ENCODE measurements at regions not wholly inside any gene's neighbourhood (a gene's known extent, or its start where the extent isn't known, plus 50 kb on each side); places are given as distances from the start of the nearest gene placed in this dataset.

- BruUV-seq (replicated peaks), result no TSS peak
- Histone ChIP-seq H3K36me3 (ENCODE audit: control insufficient read depth, insufficient read depth, low read length) (no peaks in the 10 kb centered on the region), H3K23ac (ENCODE audit: low read depth, low read length) (no peak overlapping the region), H3K27ac (ENCODE audit: insufficient read depth, low read length) (no peak overlapping the region), H3K4me3 (ENCODE audit: insufficient read depth, low read depth, low read length) (no peak overlapping the region), H3K9ac (ENCODE audit: low read depth, low read length) (no peak overlapping the region), H3K79me1 (ENCODE audit: low read depth in 1 of 2, low read length in 2 of 2) (no peaks in the 10 kb centered on the region), H3K14ac (replicated peaks; ENCODE audit: low read depth, low read length) (no peak overlapping the region), H3K27me3 (ENCODE audit: control insufficient read depth, insufficient read depth, low read length) (no peaks in the 10 kb centered on the region; the same call in 1 of the 2 replicates), H3K9me3 (ENCODE audit: control insufficient read depth, insufficient read depth, low read length) (peaks cover 2% of the 10 kb centered on the region), H2AK9ac (replicated peaks; ENCODE audit: low read depth, low read length, poor library complexity) (no peak overlapping the region), H4K91ac (ENCODE audit: insufficient read depth, low read depth, low read length) (no peak overlapping the region), H3K4ac (ENCODE audit: low read depth, low read length) (no peak overlapping the region), H4K20me1 (ENCODE audit: insufficient read depth, low read length) (no peaks in the 10 kb centered on the region), H2AFZ (replicated peaks; ENCODE audit: low read length, poor library complexity) (no peak overlapping the region), H3K9me1 (ENCODE audit: insufficient read depth, low read length) (no peaks in the 10 kb centered on the region), H3K18ac (ENCODE audit: low read depth, low read length) (no peak overlapping the region), H2BK20ac (ENCODE audit: low read depth, low read length) (no peak overlapping the region), H2BK120ac (ENCODE audit: low read depth, low read length) (no peak overlapping the region), H2BK5ac (ENCODE audit: low read depth, low read length, poor library complexity, severe bottlenecking) (no peak overlapping the region), H3K4me1 (ENCODE audit: control insufficient read depth, insufficient read depth, low read length) (no peaks in the 10 kb centered on the region), H2AK5ac (ENCODE audit: low read depth, low read length) (no peak overlapping the region), H3K4me2 (ENCODE audit: low read depth, low read length) (no peak overlapping the region), H4K8ac (ENCODE audit: low read depth in 2 of 2, low read length in 2 of 2) (no peak overlapping the region), H3K56ac (ENCODE audit: extremely low read depth, insufficient read depth, low read length) (no peak overlapping the region), H4K5ac (ENCODE audit: low read depth, low read length) (no peak overlapping the region), H2BK15ac (ENCODE audit: low read depth, low read length) (no peak overlapping the region)
- TF ChIP-seq MAZ (IDR thresholded peaks at IDR 0.05; ENCODE audit: borderline replicate concordance, low read depth, low read length), result no peak
- no peak for TF ChIP-seq ELK1 (IDR thresholded peaks at IDR 0.05; ENCODE audit: borderline replicate concordance, low read depth, low read length)
- TF ChIP-seq CEBPB (IDR thresholded peaks at IDR 0.05; ENCODE audit: low read depth, low read length), result no peak
- TF ChIP-seq CTCF (conservative IDR thresholded peaks at IDR 0.05; ENCODE audit: low read depth, low read length), result no peak
- TF ChIP-seq MXI1 (IDR thresholded peaks at IDR 0.05; ENCODE audit: borderline replicate concordance, low read depth, low read length), result no peak
- TF ChIP-seq RAD21 (IDR thresholded peaks at IDR 0.05; ENCODE audit: low read length), result no peak
- TF ChIP-seq USF2 (IDR thresholded peaks at IDR 0.05; ENCODE audit: low read depth, low read length), result no peak
- no peak for TF ChIP-seq MAFK (IDR thresholded peaks at IDR 0.05; ENCODE audit: low read depth, low read length)
- no peak for TF ChIP-seq POLR2A (IDR thresholded peaks at IDR 0.05; ENCODE audit: low read depth, low read length)
- TF ChIP-seq CHD1 (IDR thresholded peaks at IDR 0.05; ENCODE audit: low read depth, low read length), result no peak
- TF ChIP-seq RCOR1 (IDR thresholded peaks at IDR 0.05; ENCODE audit: insufficient replicate concordance, low read length), result no peak
- intact Hi-C loops (cut with micrococcal nuclease) (no loop called here), in situ Hi-C loops (cut with MboI; ENCODE audit: low sequenced_read_pairs) (no loop called here), dilution Hi-C loops (cut with HindIII; ENCODE audit: low sequenced_read_pairs, unreplicated experiment) (no loop called here)
- ChIA-PET POLR2A (ENCODE audit: unreplicated experiment) (no interaction called here), CTCF (no interaction called here)
- 91% methylated on average over 4 of the region's 5 CpGs; no CpG with 5 or more reads in 1 of the 2 experiments for WGBS, 2 experiments (ENCODE audit: extremely low coverage in 2 of 2, insufficient read length in 1 of 2)
- DNase-seq, result no peak
- no peak for ATAC-seq (ENCODE audit: low read depth)
These were observed 104.8 kb upstream of the NEDD9 start for GRCh38 chr6:11337306-11337705.
